ENCODE measurements at regions not wholly inside any gene's neighbourhood (a gene's known extent, or its start where the extent isn't known, plus 50 kb on each side); places are given as distances from the start of the nearest gene placed in this dataset.
A peak's percentile ranks its signal among the peaks of the same experiment; 100 is the strongest.

GRCh38 chr18:5091741-5092140, 105.3 kb downstream of the AKAIN1 start:
- H3K4me3 ChIP-seq (ENCODE audit: low read length), result no peak overlapping the region
- no peaks in the 10 kb centered on the region for H3F3A ChIP-seq (ENCODE audit: insufficient read depth, low read length)
- TF ChIP-seq CTCF (IDR thresholded peaks at IDR 0.05; ENCODE audit: low read length) (no peak), EZH2phosphoT487 (IDR thresholded peaks at IDR 0.05; ENCODE audit: low read length) (no peak), EZH2 (optimal IDR thresholded peaks at IDR 0.05; ENCODE audit: low read depth, low read length) (no peak)
- no peak overlapping the region for H3K4me2 ChIP-seq (ENCODE audit: low read depth, low read length)
- no peaks in the 10 kb centered on the region for H3K4me1 ChIP-seq (ENCODE audit: low read length)
- H3K36me3 ChIP-seq (replicated peaks; ENCODE audit: insufficient read depth, low read length), result no peaks in the 10 kb centered on the region
- no peaks in the 10 kb centered on the region for H3K79me2 ChIP-seq (ENCODE audit: low read length)
- H3K9ac ChIP-seq (ENCODE audit: low read length), result no peak overlapping the region
- DNase-seq, result no peak
- H3K27me3 ChIP-seq (replicated peaks; ENCODE audit: insufficient read depth, low read length), result no peaks in the 10 kb centered on the region
- no peaks in the 10 kb centered on the region for H4K20me1 ChIP-seq (ENCODE audit: insufficient read depth, low read length)
- H2AFZ ChIP-seq (ENCODE audit: low read length), result no peak overlapping the region
- no peak overlapping the region for H3K27ac ChIP-seq (ENCODE audit: low read length)
- no peaks in the 10 kb centered on the region for H3K9me2 ChIP-seq (replicated peaks; ENCODE audit: insufficient read depth, low read length)
- H3K9me3 ChIP-seq (replicated peaks; ENCODE audit: insufficient read depth, low read length), result no peaks in the 10 kb centered on the region

GRCh38 chr18:5075297-5075696, 121.8 kb downstream of the AKAIN1 start:
- Histone ChIP-seq H3F3A (ENCODE audit: insufficient read depth, low read length) (no peaks in the 10 kb centered on the region), H3K36me3 (replicated peaks; ENCODE audit: insufficient read depth, low read length) (no peaks in the 10 kb centered on the region), H3K4me2 (ENCODE audit: low read depth, low read length) (no peak overlapping the region), H3K4me1 (ENCODE audit: low read length) (no peaks in the 10 kb centered on the region), H4K20me1 (ENCODE audit: insufficient read depth, low read length) (no peaks in the 10 kb centered on the region), H3K9me3 (replicated peaks; ENCODE audit: insufficient read depth, low read length) (no peaks in the 10 kb centered on the region), H2AFZ (ENCODE audit: low read length) (no peak overlapping the region), H3K79me2 (ENCODE audit: low read length) (no peaks in the 10 kb centered on the region), H3K27ac (ENCODE audit: low read length) (no peak overlapping the region), H3K4me3 (ENCODE audit: low read length) (no peak overlapping the region), H3K9me2 (replicated peaks; ENCODE audit: insufficient read depth, low read length) (no peaks in the 10 kb centered on the region), H3K9ac (ENCODE audit: low read length) (no peak overlapping the region), H3K27me3 (replicated peaks; ENCODE audit: insufficient read depth, low read length) (no peaks in the 10 kb centered on the region)
- TF ChIP-seq CTCF (IDR thresholded peaks at IDR 0.05; ENCODE audit: low read length), result no peak
- no peak for TF ChIP-seq EZH2 (optimal IDR thresholded peaks at IDR 0.05; ENCODE audit: low read depth, low read length)
- no peak for TF ChIP-seq EZH2phosphoT487 (IDR thresholded peaks at IDR 0.05; ENCODE audit: low read length)
- DNase-seq, result no peak

- no peak overlapping the region for H3K4me2 ChIP-seq (ENCODE audit: low read depth, low read length)
- TF ChIP-seq EZH2phosphoT487 (IDR thresholded peaks at IDR 0.05; ENCODE audit: low read length), result no peak
- TF ChIP-seq CTCF (IDR thresholded peaks at IDR 0.05; ENCODE audit: low read length), result peak; percentile 43
- H4K20me1 ChIP-seq (ENCODE audit: insufficient read depth, low read length), result no peaks in the 10 kb centered on the region
- no peak overlapping the region for H3K4me3 ChIP-seq (ENCODE audit: low read length)
- H3K79me2 ChIP-seq (ENCODE audit: low read length), result no peaks in the 10 kb centered on the region
- H3K27me3 ChIP-seq (replicated peaks; ENCODE audit: insufficient read depth, low read length), result no peaks in the 10 kb centered on the region
- H3K9ac ChIP-seq (ENCODE audit: low read length), result no peak overlapping the region
- H3K4me1 ChIP-seq (ENCODE audit: low read length), result no peaks in the 10 kb centered on the region
- DNase-seq, result peak; percentile 34
- H3K9me2 ChIP-seq (replicated peaks; ENCODE audit: insufficient read depth, low read length), result no peaks in the 10 kb centered on the region
- no peaks in the 10 kb centered on the region for H3K9me3 ChIP-seq (replicated peaks; ENCODE audit: insufficient read depth, low read length)
- no peaks in the 10 kb centered on the region for H3K36me3 ChIP-seq (replicated peaks; ENCODE audit: insufficient read depth, low read length)
- no peak overlapping the region for H2AFZ ChIP-seq (ENCODE audit: low read length)
- H3F3A ChIP-seq (ENCODE audit: insufficient read depth, low read length), result no peaks in the 10 kb centered on the region
- H3K27ac ChIP-seq (ENCODE audit: low read length), result no peak overlapping the region
Measured at GRCh38 chr18:5073026-5073944, 123.8 kb downstream of the AKAIN1 start.
